ENCODE measurements at regions not wholly inside any gene's neighbourhood (a gene's known extent, or its start where the extent isn't known, plus 50 kb on each side); places are given as distances from the start of the nearest gene placed in this dataset.

DNA sequence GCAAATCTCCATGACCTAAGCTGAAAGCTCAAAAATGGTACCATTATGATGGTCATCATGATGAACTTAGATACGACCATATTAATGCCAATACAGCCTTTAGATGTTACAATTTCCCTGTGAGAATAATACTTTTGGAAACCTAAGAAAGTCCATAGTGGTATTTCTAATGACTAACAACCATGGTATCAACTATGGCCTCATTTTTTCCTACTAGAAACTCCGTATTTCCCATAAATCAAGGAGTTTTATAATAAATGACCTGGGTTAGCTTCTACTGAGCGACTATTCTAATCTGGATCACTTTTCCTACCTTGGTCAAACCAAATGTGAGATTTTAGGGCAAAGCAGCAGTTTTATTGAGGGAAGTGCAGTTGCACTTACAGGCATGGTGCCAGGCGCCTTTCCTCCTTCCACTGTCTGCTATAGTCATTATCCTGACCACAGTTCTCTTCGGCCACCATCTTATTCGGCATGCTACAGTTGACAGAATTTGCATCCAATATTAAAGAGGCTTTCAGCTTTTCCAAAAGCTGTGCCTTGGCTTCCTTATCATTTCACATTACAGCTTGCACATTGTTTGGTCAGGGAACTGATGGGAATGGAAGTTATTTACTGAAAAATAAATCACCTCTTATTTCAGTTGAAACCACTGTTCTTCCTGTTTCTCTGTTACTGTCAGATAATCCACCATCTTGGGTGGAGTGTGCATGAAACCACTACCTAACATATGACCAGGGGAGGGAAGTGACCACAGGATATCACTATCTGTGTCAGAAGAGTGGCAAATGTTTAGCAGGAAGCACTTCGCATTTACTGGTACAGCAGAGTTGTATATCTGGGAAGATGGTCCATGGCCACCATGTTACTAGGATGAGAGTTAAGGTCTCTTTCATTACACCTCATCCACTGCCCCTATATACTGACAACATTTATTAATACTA, 74.5 kb upstream of the PICALM start:
- Histone ChIP-seq H3K4me3 (ENCODE audit: low read length) (no peak overlapping the region), H3K9me3 (ENCODE audit: control insufficient read depth, low read length) (peaks cover 8% of the 10 kb centered on the region), H3K27me3 (ENCODE audit: control insufficient read depth, insufficient read depth, low read length, poor library complexity, severe bottlenecking) (no peaks in the 10 kb centered on the region), H3K4me1 (ENCODE audit: control insufficient read depth, insufficient read depth, low read length) (no peaks in the 10 kb centered on the region), H3K9ac (ENCODE audit: extremely low read depth, low read length, poor library complexity, severe bottlenecking) (no peak overlapping the region), H3K36me3 (ENCODE audit: control insufficient read depth, insufficient read depth, low read length) (no peaks in the 10 kb centered on the region), H3K27ac (ENCODE audit: low read depth, low read length) (no peak overlapping the region)
- no peak for DNase-seq
- TF ChIP-seq, protein P1, sequence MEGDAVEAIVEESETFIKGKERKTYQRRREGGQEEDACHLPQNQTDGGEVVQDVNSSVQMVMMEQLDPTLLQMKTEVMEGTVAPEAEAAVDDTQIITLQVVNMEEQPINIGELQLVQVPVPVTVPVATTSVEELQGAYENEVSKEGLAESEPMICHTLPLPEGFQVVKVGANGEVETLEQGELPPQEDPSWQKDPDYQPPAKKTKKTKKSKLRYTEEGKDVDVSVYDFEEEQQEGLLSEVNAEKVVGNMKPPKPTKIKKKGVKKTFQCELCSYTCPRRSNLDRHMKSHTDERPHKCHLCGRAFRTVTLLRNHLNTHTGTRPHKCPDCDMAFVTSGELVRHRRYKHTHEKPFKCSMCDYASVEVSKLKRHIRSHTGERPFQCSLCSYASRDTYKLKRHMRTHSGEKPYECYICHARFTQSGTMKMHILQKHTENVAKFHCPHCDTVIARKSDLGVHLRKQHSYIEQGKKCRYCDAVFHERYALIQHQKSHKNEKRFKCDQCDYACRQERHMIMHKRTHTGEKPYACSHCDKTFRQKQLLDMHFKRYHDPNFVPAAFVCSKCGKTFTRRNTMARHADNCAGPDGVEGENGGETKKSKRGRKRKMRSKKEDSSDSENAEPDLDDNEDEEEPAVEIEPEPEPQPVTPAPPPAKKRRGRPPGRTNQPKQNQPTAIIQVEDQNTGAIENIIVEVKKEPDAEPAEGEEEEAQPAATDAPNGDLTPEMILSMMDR (conservative IDR thresholded peaks at IDR 0.05) = no peak
- H3K4me1 Mint-ChIP-seq = peaks cover 16% of the 10 kb centered on the region
- H3K27ac Mint-ChIP-seq = no peak overlapping the region
- no peaks in the 10 kb centered on the region for H3K27me3 Mint-ChIP-seq (ENCODE audit: insufficient read depth)
- WGBS, 2 experiments (ENCODE audit: insufficient coverage in 1 of 2, insufficient read length in 1 of 2) = 95 to 100% methylated on average over 5 to 7 of the region's 7 CpGs
- H3K9me3 Mint-ChIP-seq = no peaks in the 10 kb centered on the region
- no peaks in the 10 kb centered on the region for H3K36me3 Mint-ChIP-seq (ENCODE audit: low read depth)
- no peak overlapping the region for H3K4me3 Mint-ChIP-seq

DNA sequence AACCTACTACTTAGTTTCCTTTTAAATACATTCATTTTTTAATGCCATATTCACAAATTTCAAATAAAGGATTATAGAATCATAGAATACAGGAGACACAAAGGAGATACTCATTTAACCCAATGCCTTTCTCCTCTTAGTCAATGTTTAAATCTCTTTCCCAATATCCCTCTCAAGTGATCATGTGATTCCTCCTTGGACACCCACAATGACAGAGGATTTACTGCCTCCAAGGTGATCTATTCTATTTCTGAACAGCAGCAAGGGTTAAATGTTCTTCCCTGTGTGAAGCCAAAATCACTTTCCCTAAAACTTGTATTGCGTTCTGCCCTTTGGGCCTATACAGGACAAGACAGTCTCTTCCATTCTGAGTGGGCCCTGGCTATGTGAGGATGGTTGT, 73.3 kb upstream of the PICALM start:
- Mint-ChIP-seq H3K36me3 (ENCODE audit: low read depth) (no peaks in the 10 kb centered on the region), H3K4me3 (no peak overlapping the region), H3K4me1 (peaks cover 11% of the 10 kb centered on the region), H3K27ac (no peak overlapping the region), H3K9me3 (no peaks in the 10 kb centered on the region), H3K27me3 (ENCODE audit: insufficient read depth) (no peaks in the 10 kb centered on the region)
- Histone ChIP-seq H3K9ac (ENCODE audit: extremely low read depth, low read length, poor library complexity, severe bottlenecking) (no peak overlapping the region), H3K4me3 (ENCODE audit: low read length) (no peak overlapping the region), H3K36me3 (ENCODE audit: control insufficient read depth, insufficient read depth, low read length) (no peaks in the 10 kb centered on the region), H3K27ac (ENCODE audit: low read depth, low read length) (no peak overlapping the region), H3K4me1 (ENCODE audit: control insufficient read depth, insufficient read depth, low read length) (no peaks in the 10 kb centered on the region), H3K27me3 (ENCODE audit: control insufficient read depth, insufficient read depth, low read length, poor library complexity, severe bottlenecking) (no peaks in the 10 kb centered on the region), H3K9me3 (ENCODE audit: control insufficient read depth, low read length) (peaks cover 5% of the 10 kb centered on the region)
- no peak for DNase-seq
- TF ChIP-seq, protein P1 (conservative IDR thresholded peaks at IDR 0.05) = no peak
- 92% methylated on average over 1 of the region's 1 CpG; no CpG with 5 or more reads in 1 of the 2 experiments for WGBS, 2 experiments (ENCODE audit: insufficient coverage in 1 of 2, insufficient read length in 1 of 2)

DNA sequence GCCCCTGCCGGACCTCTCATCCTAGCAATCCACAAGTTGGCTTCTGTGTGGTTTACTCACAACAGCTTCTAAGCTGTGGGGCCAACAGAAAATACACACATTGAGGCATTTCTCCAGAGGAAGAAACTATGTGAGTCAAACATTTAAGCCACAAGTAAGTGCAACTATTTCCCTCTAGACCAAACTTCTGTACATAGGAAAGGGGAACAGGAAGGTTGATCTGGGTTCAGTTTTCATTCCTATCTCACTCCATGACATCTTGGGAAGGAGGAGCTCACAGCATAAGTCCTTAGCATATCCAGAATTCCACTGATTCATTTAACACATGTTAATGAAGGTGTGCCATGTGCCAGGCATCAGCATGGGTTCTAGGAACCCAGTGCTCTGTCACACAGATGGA, 72.8 kb upstream of the PICALM start:
- no peaks in the 10 kb centered on the region for H3K36me3 ChIP-seq (ENCODE audit: control insufficient read depth, insufficient read depth, low read length)
- no peak overlapping the region for H3K27ac Mint-ChIP-seq
- WGBS, 2 experiments (ENCODE audit: insufficient coverage in 1 of 2, insufficient read length in 1 of 2) = 96 to 100% methylated on average over 1 of the region's 1 CpG
- H3K27me3 Mint-ChIP-seq (ENCODE audit: insufficient read depth) = no peaks in the 10 kb centered on the region
- no peaks in the 10 kb centered on the region for H3K27me3 ChIP-seq (ENCODE audit: control insufficient read depth, insufficient read depth, low read length, poor library complexity, severe bottlenecking)
- H3K36me3 Mint-ChIP-seq (ENCODE audit: low read depth) = no peaks in the 10 kb centered on the region
- DNase-seq = no peak
- no peak overlapping the region for H3K4me3 ChIP-seq (ENCODE audit: low read length)
- H3K9me3 Mint-ChIP-seq = no peaks in the 10 kb centered on the region
- H3K9ac ChIP-seq (ENCODE audit: extremely low read depth, low read length, poor library complexity, severe bottlenecking) = no peak overlapping the region
- H3K4me1 Mint-ChIP-seq = peaks cover 11% of the 10 kb centered on the region
- H3K9me3 ChIP-seq (ENCODE audit: control insufficient read depth, low read length) = peaks cover under 1% of the 10 kb centered on the region
- no peak overlapping the region for H3K27ac ChIP-seq (ENCODE audit: low read depth, low read length)
- TF ChIP-seq, protein P1 (conservative IDR thresholded peaks at IDR 0.05) = no peak
- no peak overlapping the region for H3K4me3 Mint-ChIP-seq
- H3K4me1 ChIP-seq (ENCODE audit: control insufficient read depth, insufficient read depth, low read length) = no peaks in the 10 kb centered on the region
